RCC 7860 (cell line): ENCODE measurements at regions not wholly inside any gene's neighbourhood (a gene's known extent, or its start where the extent isn't known, plus 50 kb on each side); places are given as distances from the start of the nearest gene placed in this dataset.
"Not testable (repeated sequence)": the region's sequence is repeated elsewhere in the genome, so short reads cannot be mapped to it uniquely, and the experiment has no call there.

Experiments used
- DNase-seq: peaks from one replicate; pipeline ENCODE4 v3.0.0-alpha.2; 2015; ENCODE audit warnings: low spot score
- FAIRE-seq: peaks from 2 replicates; lab custom pipeline; 2012; peaks lifted over from hg19 to GRCh38; lab: Jason Lieb, UNC

DNA sequence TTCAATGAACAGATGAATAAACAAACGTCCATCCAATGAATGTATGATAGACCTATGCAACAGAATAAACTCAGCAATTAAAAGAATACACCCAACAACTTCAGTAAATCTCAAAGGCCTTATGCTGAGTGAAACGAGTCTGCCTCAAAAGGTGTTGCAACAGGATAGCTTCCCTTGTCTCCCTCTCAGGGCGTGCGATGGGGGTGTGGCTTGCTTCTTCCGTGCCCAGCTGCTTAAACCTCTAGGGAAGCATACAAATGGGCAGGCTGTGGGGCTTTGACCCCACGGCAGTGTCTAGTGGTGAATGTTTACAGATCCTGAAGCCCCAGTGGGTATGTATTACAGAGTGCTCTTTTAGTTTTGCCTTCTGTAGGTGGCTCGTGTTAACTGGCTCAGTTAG, 87.0 kb upstream of the CCL21 start:
- FAIRE-seq = no peak
- DNase-seq = no peak

- FAIRE-seq (no peak), DNase-seq (no peak)
Measured at GRCh38 chr9:34793428-34793827, 83.5 kb upstream of the CCL21 start.

- no peak for FAIRE-seq
- DNase-seq = no peak
Measured at GRCh38 chr9:34783951-34784487, 74.1 kb upstream of the CCL21 start.

DNA sequence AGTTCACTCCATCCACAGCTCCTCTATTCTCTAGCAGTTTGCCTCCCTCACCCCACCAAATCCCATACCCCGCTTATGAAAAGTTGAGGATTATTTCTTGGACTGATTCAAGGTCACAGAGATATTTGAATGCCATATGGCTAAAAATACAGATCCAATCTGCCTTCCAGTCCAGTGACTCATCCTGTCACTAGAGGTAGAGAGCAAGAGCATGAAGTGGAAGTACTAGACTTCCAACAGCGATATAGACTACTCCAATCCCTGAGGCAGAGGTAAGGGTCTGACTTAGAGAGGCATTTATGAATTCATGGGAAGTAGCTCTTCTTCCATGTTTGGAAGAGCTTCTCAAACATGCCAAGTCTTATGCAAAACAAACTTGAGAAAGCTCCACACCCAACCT, 72.4 kb upstream of the CCL21 start:
- DNase-seq = no peak
- FAIRE-seq = no peak

DNA sequence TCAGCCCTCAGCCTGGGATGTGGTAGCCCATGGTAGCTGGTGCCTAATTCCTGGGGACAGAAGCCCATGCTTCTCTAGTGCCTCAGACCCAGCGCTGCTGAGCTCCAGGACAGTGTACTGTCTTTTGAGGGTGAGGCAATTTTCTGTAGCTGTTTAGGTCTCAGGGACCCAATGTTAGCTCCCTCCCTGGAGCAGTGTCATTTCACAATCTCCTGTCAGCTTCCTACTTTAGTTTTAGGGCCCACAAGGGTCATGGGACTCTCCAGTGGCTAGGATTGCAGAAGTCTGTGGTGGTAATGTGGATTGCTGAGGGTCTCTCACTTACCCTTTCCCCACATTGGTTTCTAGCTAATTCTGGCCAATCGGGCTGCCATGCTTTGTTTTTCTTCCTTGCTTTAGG, 67.7 kb upstream of the CCL21 start:
- DNase-seq (no peak), FAIRE-seq (no peak)

- no peak for DNase-seq
- FAIRE-seq = no peak
Measured at GRCh38 chr9:34773955-34774354, 64.0 kb upstream of the CCL21 start.

- FAIRE-seq (no peak), DNase-seq (no peak)
Measured at GRCh38 chr9:34773306-34773910, 63.5 kb upstream of the CCL21 start.

DNA sequence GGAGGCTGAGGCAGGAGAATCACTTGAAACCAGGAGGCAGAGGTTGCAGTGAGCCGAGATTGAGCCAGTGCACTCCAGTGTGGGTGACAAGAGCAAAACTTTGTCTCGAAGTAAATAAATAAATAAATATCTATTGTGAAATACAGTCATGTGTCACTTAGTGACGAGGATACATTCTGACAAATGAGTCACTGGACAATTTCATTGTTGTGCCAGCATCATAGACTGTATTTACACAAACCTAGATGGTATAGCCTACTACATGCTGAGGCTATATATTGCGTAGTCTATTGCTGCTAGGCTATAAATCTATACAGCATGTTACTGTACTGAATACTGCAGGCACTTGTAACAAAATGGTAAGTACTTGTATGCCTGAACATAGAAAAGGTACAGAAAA, 61.1 kb upstream of the CCL21 start:
- DNase-seq = no peak
- no peak for FAIRE-seq

DNA sequence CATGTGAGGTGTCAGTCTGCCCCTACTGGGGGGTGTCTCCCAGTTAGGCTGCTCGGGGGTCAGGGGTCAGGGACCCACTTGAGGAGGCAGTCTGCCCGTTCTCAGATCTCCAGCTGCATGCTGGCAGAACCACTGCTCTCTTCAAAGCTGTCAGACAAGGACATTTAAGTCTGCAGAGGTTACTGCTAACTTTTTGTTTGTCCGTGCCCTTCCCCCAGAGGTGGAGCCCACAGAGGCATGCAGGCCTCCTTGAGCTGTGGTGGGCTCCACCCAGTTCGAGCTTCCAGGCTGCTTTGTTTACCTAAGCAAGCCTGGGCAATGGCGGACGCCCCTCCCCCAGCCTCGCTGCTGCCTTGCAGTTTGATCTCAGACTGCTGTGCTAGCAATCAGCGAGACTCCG, 57.2 kb upstream of the CCL21 start:
- not testable (repeated sequence) for FAIRE-seq, DNase-seq

- not testable (repeated sequence) for DNase-seq, FAIRE-seq
Measured at GRCh38 chr9:34760196-34761040, 50.5 kb upstream of the CCL21 start.
